ENCODE measurements at regions not wholly inside any gene's neighbourhood (a gene's known extent, or its start where the extent isn't known, plus 50 kb on each side); places are given as distances from the start of the nearest gene placed in this dataset.

DNA sequence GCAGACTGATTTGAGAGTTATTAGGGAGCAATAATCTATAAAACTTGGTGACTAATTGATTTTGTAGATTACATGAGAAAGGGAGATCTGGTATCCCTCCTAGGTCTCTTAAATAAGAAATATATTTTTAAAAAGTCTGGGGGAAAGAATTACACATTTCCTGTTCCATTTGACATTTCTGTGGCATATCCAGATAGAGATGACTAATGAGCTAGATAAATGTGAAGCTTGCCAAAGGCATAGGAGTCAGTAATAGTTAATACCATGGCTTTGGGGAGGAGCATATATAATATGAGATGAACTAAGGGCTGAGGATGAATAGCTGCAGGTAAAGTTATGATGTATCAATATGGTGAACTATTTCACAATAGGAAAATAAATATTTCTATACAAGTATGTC is 663.7 kb downstream of the PTPRC start:
- no peak for DNase-seq
- no peak for ATAC-seq
- H3K9me3 ChIP-seq = no peaks in the 10 kb centered on the region
- TF ChIP-seq CTCF (IDR thresholded peaks at IDR 0.05 in 4 of 5, conservative IDR thresholded peaks at IDR 0.05 in 1 of 5) = no peak
- no peak for TF ChIP-seq POLR2A (IDR thresholded peaks at IDR 0.05)
- no peaks in the 10 kb centered on the region for H3K27me3 ChIP-seq
- intact Hi-C loops (cut with DNase I; ENCODE audit: low total_unique reads) = no loop called here
- H3K4me1 ChIP-seq = no peaks in the 10 kb centered on the region
- H3K36me3 ChIP-seq = no peaks in the 10 kb centered on the region
- H3K27ac ChIP-seq = no peak overlapping the region
- no peak overlapping the region for H3K4me3 ChIP-seq
- in situ Hi-C loops (cut with MboI; ENCODE audit: low sequenced_read_pairs in 4 of 4) = no loop called here

- H3K4me1 ChIP-seq = no peaks in the 10 kb centered on the region
- no peak overlapping the region for H3K4me3 ChIP-seq
- intact Hi-C loops (cut with DNase I; ENCODE audit: low total_unique reads) (no loop called here), in situ Hi-C loops (cut with MboI; ENCODE audit: low sequenced_read_pairs in 4 of 4) (no loop called here)
- no peaks in the 10 kb centered on the region for H3K36me3 ChIP-seq
- no peaks in the 10 kb centered on the region for H3K27me3 ChIP-seq
- no peak for ATAC-seq
- DNase-seq = no peak
- no peak overlapping the region for H3K27ac ChIP-seq
- TF ChIP-seq CTCF (IDR thresholded peaks at IDR 0.05 in 4 of 5, conservative IDR thresholded peaks at IDR 0.05 in 1 of 5) (no peak), POLR2A (IDR thresholded peaks at IDR 0.05) (no peak)
- no peaks in the 10 kb centered on the region for H3K9me3 ChIP-seq
These were observed 664.2 kb downstream of the PTPRC start for GRCh38 chr1:199303035-199303434.

DNA sequence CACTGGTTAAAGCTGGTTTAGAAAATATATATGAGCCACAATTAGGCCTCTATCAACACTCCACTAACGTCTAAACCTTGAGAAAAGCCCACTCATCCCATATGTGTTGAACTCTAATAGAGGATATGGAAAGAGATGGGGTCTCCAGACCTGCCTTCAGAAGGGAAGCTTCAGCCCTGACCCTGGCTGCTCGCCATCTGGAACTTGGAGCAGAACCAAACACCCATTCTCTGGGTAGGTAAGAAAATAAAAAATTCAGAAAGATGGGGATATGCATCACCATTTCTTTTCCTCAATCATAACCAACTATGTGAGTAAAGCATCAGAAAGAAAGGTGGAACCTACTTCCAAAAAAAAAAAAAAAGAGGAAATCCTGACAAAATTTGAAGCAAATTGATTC is 666.2 kb downstream of the PTPRC start:
- DNase-seq (no peak), ATAC-seq (no peak)
- in situ Hi-C loops (cut with MboI; ENCODE audit: low sequenced_read_pairs in 4 of 4) = no loop called here
- intact Hi-C loops (cut with DNase I; ENCODE audit: low total_unique reads) = no loop called here
- TF ChIP-seq CTCF (IDR thresholded peaks at IDR 0.05 in 4 of 5, conservative IDR thresholded peaks at IDR 0.05 in 1 of 5) (no peak), POLR2A (IDR thresholded peaks at IDR 0.05) (no peak)
- Histone ChIP-seq H3K27ac (no peak overlapping the region), H3K4me3 (no peak overlapping the region), H3K9me3 (no peaks in the 10 kb centered on the region), H3K4me1 (no peaks in the 10 kb centered on the region), H3K36me3 (no peaks in the 10 kb centered on the region), H3K27me3 (no peaks in the 10 kb centered on the region)

- in situ Hi-C loops (cut with MboI; ENCODE audit: low sequenced_read_pairs in 4 of 4) = no loop called here
- TF ChIP-seq CTCF (IDR thresholded peaks at IDR 0.05 in 4 of 5, conservative IDR thresholded peaks at IDR 0.05 in 1 of 5) (no peak), POLR2A (IDR thresholded peaks at IDR 0.05) (no peak)
- no peaks in the 10 kb centered on the region for H3K4me1 ChIP-seq
- DNase-seq = no peak
- no peak for ATAC-seq
- no peaks in the 10 kb centered on the region for H3K9me3 ChIP-seq
- H3K36me3 ChIP-seq = no peaks in the 10 kb centered on the region
- intact Hi-C loops (cut with DNase I; ENCODE audit: low total_unique reads) = no loop called here
- no peak overlapping the region for H3K4me3 ChIP-seq
- H3K27ac ChIP-seq = no peak overlapping the region
- H3K27me3 ChIP-seq = no peaks in the 10 kb centered on the region
These were observed 668.8 kb downstream of the PTPRC start for GRCh38 chr1:199307496-199308264.

Measured in gastrocnemius medialis (tissue), 4 donors.